Uterus (tissue), 3 donors: ENCODE measurements at regions not wholly inside any gene's neighbourhood (a gene's known extent, or its start where the extent isn't known, plus 50 kb on each side); places are given as distances from the start of the nearest gene placed in this dataset.

Experiments
- DNase-seq, 2 donors: peaks; one replicate each; pipeline ENCODE4 v3.0.0-alpha.2; 2019 to 2020
- H3K27ac ChIP-seq, 2 donors: fragments of 200-600 bp; sonication (generic); 1 replicate in 1 of 2; 2 replicates in 1 of 2; pipeline ENCODE4 v1.5.1; 2016 to 2018
- H3K27me3 ChIP-seq, 2 donors: fragments of 200-600 bp; sonication (generic); one replicate each; pipeline ENCODE4 v1.5.1; 2018 to 2019; ENCODE audit warnings: control low read depth in 1 of 2
- H3K36me3 ChIP-seq, 2 donors: fragments of 200-600 bp; sonication (generic); one replicate each; pipeline ENCODE4 v1.5.1; 2019; ENCODE audit warnings: control low read depth in 1 of 2
- H3K4me1 ChIP-seq, 2 donors: fragments of 200-600 bp; sonication (generic); one replicate each; pipeline ENCODE4 v1.5.1; 2018 to 2019; ENCODE audit warnings: control low read depth in 1 of 2
- H3K4me3 ChIP-seq, 2 donors: fragments of 200-600 bp; sonication (generic); 1 replicate in 1 of 2; 2 replicates in 1 of 2; pipeline ENCODE4 v1.5.1; 2018 to 2019; ENCODE audit warnings: mild to moderate bottlenecking in 1 of 2
- H3K9me3 ChIP-seq, 2 donors: fragments of 200-600 bp; sonication (generic); one replicate each; pipeline ENCODE4 v1.5.1; 2019; ENCODE audit warnings: control low read depth in 1 of 2
- POLR2A ChIP-seq, 2 donors: fragments of 450-650 bp; IDR thresholded peaks; one replicate each; pipeline ENCODE4 v1.6.1; 2016; ENCODE audit warnings: antibody characterized with exemption in 2 of 2, mild to moderate bottlenecking in 1 of 2, moderate library complexity in 1 of 2
- intact Hi-C: fragments of 100-400 bp; cut with DNase I; formaldehyde crosslinking; loops from one replicate; pipeline ENCODE4 v1.15.1; 2023; ENCODE audit warnings: low total_unique reads
- TF ChIP-seq, protein P1 (sequence below), 4 experiments: fragments of 200-600 bp in 2 of 4; fragments of 450-650 bp in 2 of 4; sonication (generic) in 2 of 4; IDR thresholded peaks; one replicate each; pipeline ENCODE4 v1.5.1; 2016 to 2019; ENCODE audit warnings: antibody characterized with exemption in 4 of 4, mild to moderate bottlenecking in 2 of 4, moderate library complexity in 1 of 4
- donor health status: DM: yes; HTN: yes; CAD: no.

- Histone ChIP-seq H3K36me3 (no peaks in the 10 kb centered on the region), H3K4me1 (no peaks in the 10 kb centered on the region), H3K27ac (no peak overlapping the region), H3K27me3 (no peaks in the 10 kb centered on the region), H3K4me3 (no peak overlapping the region), H3K9me3 (no peaks in the 10 kb centered on the region)
- intact Hi-C loops: no loop called here
- DNase-seq: no peak
- TF ChIP-seq, protein P1, sequence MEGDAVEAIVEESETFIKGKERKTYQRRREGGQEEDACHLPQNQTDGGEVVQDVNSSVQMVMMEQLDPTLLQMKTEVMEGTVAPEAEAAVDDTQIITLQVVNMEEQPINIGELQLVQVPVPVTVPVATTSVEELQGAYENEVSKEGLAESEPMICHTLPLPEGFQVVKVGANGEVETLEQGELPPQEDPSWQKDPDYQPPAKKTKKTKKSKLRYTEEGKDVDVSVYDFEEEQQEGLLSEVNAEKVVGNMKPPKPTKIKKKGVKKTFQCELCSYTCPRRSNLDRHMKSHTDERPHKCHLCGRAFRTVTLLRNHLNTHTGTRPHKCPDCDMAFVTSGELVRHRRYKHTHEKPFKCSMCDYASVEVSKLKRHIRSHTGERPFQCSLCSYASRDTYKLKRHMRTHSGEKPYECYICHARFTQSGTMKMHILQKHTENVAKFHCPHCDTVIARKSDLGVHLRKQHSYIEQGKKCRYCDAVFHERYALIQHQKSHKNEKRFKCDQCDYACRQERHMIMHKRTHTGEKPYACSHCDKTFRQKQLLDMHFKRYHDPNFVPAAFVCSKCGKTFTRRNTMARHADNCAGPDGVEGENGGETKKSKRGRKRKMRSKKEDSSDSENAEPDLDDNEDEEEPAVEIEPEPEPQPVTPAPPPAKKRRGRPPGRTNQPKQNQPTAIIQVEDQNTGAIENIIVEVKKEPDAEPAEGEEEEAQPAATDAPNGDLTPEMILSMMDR (IDR thresholded peaks at IDR 0.05): no peak
- TF ChIP-seq POLR2A (IDR thresholded peaks at IDR 0.05): no peak
These were observed 762.6 kb downstream of the MRPL39 start for GRCh38 chr21:24844671-24845070.

GRCh38 chr21:24840287-24840686 lies 767.0 kb downstream of the MRPL39 start:
- intact Hi-C loops: no loop called here

DNA sequence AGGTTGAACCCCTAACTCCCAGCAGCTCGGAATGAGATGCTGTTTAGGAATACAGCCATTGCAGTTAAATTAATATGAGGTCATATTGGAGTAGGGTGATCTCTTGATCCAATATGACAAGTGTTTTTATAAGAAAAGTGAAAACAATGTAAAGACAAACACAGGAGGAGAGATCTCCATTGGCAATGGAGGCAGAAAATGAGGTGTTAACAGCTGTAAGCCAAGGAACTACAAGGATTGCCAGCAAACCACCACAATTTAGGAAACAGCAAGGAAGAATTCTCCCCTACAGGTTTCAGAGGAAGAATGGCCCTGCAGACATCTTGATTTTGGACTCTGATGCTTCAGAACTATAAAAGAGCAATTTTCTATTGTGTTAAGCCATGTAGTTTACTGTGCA lies 774.3 kb downstream of the MRPL39 start:
- no peaks in the 10 kb centered on the region for H3K9me3 ChIP-seq
- H3K36me3 ChIP-seq: no peaks in the 10 kb centered on the region
- DNase-seq: no peak
- intact Hi-C loops: no loop called here
- no peak overlapping the region for H3K27ac ChIP-seq
- H3K27me3 ChIP-seq: no peaks in the 10 kb centered on the region
- TF ChIP-seq POLR2A (IDR thresholded peaks at IDR 0.05): no peak
- TF ChIP-seq, protein P1 (IDR thresholded peaks at IDR 0.05): no peak
- no peaks in the 10 kb centered on the region for H3K4me1 ChIP-seq
- no peak overlapping the region for H3K4me3 ChIP-seq

More at GRCh38 chr21:24840287-24840686, 767.0 kb downstream of the MRPL39 start:
- no peak for TF ChIP-seq POLR2A (IDR thresholded peaks at IDR 0.05)
- TF ChIP-seq, protein P1 (IDR thresholded peaks at IDR 0.05): no peak
- no peaks in the 10 kb centered on the region for H3K4me1 ChIP-seq
- no peak overlapping the region for H3K4me3 ChIP-seq
- no peaks in the 10 kb centered on the region for H3K36me3 ChIP-seq
- no peaks in the 10 kb centered on the region for H3K27me3 ChIP-seq
- no peak overlapping the region for H3K27ac ChIP-seq
- DNase-seq: no peak
- H3K9me3 ChIP-seq: no peaks in the 10 kb centered on the region

GRCh38 chr21:24829397-24829796 lies 777.9 kb downstream of the MRPL39 start:
- Histone ChIP-seq H3K9me3 (no peaks in the 10 kb centered on the region), H3K4me1 (no peaks in the 10 kb centered on the region), H3K36me3 (no peaks in the 10 kb centered on the region), H3K27ac (no peak overlapping the region), H3K4me3 (no peak overlapping the region), H3K27me3 (no peaks in the 10 kb centered on the region)
- DNase-seq: no peak
- intact Hi-C loops: no loop called here
- no peak for TF ChIP-seq POLR2A (IDR thresholded peaks at IDR 0.05)

- Histone ChIP-seq H3K4me3 (no peak overlapping the region), H3K4me1 (no peaks in the 10 kb centered on the region), H3K27me3 (no peaks in the 10 kb centered on the region), H3K9me3 (no peaks in the 10 kb centered on the region), H3K36me3 (no peaks in the 10 kb centered on the region), H3K27ac (no peak overlapping the region)
- no peak for TF ChIP-seq POLR2A (IDR thresholded peaks at IDR 0.05)
- TF ChIP-seq, protein P1 (IDR thresholded peaks at IDR 0.05): no peak
- no peak for DNase-seq
- intact Hi-C loops: no loop called here
These were observed 780.5 kb downstream of the MRPL39 start for GRCh38 chr21:24826822-24827221.

DNA sequence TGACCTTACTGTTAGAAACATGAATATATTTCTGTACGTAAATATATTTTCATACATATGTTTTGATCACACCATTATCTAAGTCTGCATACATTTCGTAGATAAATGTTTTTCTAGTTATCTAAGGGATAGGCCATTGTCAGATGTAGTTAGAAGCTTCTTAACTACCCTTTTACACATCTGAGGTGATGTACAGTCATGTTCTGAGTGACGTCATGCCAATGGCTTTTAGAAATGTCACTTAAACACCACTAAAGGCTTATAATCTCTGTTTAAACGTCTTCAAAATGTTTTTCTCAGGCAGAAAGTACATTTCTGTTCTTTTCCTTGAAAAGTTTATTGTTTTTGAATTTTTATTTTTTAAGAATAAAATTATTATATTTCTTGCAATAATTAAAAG lies 781.9 kb downstream of the MRPL39 start:
- Histone ChIP-seq H3K36me3 (no peaks in the 10 kb centered on the region), H3K27ac (no peak overlapping the region), H3K9me3 (no peaks in the 10 kb centered on the region), H3K4me3 (no peak overlapping the region), H3K27me3 (no peaks in the 10 kb centered on the region), H3K4me1 (no peaks in the 10 kb centered on the region)
- intact Hi-C loops: no loop called here
- TF ChIP-seq POLR2A (IDR thresholded peaks at IDR 0.05): no peak
- TF ChIP-seq, protein P1 (IDR thresholded peaks at IDR 0.05): no peak
- DNase-seq: no peak
